B cell (primary cell): ENCODE measurements at regions not wholly inside any gene's neighbourhood (a gene's known extent, or its start where the extent isn't known, plus 50 kb on each side); places are given as distances from the start of the nearest gene placed in this dataset.

Experiments
- CTCF ChIP-seq: fragments of 200-600 bp; IDR thresholded peaks from one replicate; pipeline ENCODE4 v1.8.0; 2022; ENCODE audit warnings: antibody characterized with exemption, mild to moderate bottlenecking
- EZH2 ChIP-seq: IDR thresholded peaks from 2 replicates; pipeline ENCODE4 v1.6.1; 2012; ENCODE audit warnings: borderline replicate concordance, low read depth, mild to moderate bottlenecking, moderate library complexity, low read length; ENCODE audit not compliant: insufficient read depth, poor library complexity, severe bottlenecking

- no peak for TF ChIP-seq CTCF
- no peak for TF ChIP-seq EZH2
These were observed 228.7 kb downstream of the COG6 start for GRCh38 chr13:39884166-39884565.
